ENCODE measurements at regions not wholly inside any gene's neighbourhood (a gene's known extent, or its start where the extent isn't known, plus 50 kb on each side); places are given as distances from the start of the nearest gene placed in this dataset.

DNA sequence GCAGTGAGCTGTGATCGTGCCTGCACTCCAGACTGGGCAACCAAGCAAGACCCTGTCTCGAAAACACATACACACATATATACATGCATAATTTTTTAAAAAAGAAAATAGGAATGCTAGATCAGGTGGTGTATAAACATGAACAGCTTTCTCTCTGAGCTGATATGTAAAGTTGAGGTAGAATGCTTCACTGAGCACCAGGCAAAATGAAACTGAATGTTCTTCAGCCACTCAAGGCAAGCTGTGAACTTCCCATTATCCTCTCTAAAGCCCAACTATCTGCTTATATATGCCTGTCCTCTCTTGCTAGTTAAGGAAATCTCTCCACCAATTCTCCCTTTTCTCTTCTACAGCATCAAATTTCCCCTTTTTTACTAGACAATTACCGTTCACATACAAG, 93.0 kb downstream of the NUF2 start:
- DNase-seq (ENCODE audit: low read depth, low spot score) (peak; percentile 23), ATAC-seq (peak; percentile 88), FAIRE-seq (peak; percentile 49)
- ChIA-PET RAD21 (ENCODE audit: unreplicated experiment) (interaction anchor here (0.7 to 1.0 kb wide), 2 partner anchors 1372 to 1659 kb away, joined by 3 read pairs; no protein-coding TSS in a partner anchor), CTCF (interaction anchor here (0.6 to 1.7 kb wide), 3 partner anchors 13 to 1373 kb away, joined by 3 read pairs; no protein-coding TSS in a partner anchor), SMC1A (ENCODE audit: uncharacterized antibody, unreplicated experiment) (interaction anchor here (0.9 to 1.0 kb wide), 2 partner anchors 9 to 1202 kb away, joined by 3 read pairs; no protein-coding TSS in a partner anchor), POLR2A (no interaction called here)
- no peaks in the 10 kb centered on the region for H3K79me2 ChIP-seq (ENCODE audit: control insufficient read depth, insufficient read depth, low read length)
- no peaks in the 10 kb centered on the region for H3K36me3 ChIP-seq (ENCODE audit: control insufficient read depth in 2 of 2, insufficient read depth in 2 of 2, low read length in 1 of 2)
- 0% methylated on average over 3 of the region's 3 CpGs for WGBS (ENCODE audit: insufficient coverage, insufficient replicate concordance, low lambda C conversion rate, missing lambda C conversion rate)
- H2AFZ ChIP-seq (ENCODE audit: control insufficient read depth, low read depth, low read length), result no peak overlapping the region
- no peak overlapping the region for H3K27ac ChIP-seq (ENCODE audit: control insufficient read depth, insufficient read depth)
- in situ Hi-C loops (cut with MboI), result loop anchor here (5.0 to 10.0 kb wide), 3 partner anchors 1200 to 1650 kb away; no protein-coding TSS in a partner anchor
- H3K4me1 ChIP-seq (ENCODE audit: control insufficient read depth, insufficient read depth, low read length), result peaks cover 10% of the 10 kb centered on the region
- H3K9me3 ChIP-seq (replicated peaks; ENCODE audit: control insufficient read depth, insufficient read depth, low read length), result no peaks in the 10 kb centered on the region
- intact Hi-C loops (cut with micrococcal nuclease; ENCODE audit: unreplicated experiment), result loop anchor here (5.0 kb wide), 2 partner anchors 1203 to 1658 kb away; no protein-coding TSS in a partner anchor
- no peaks in the 10 kb centered on the region for H3K27me3 ChIP-seq (replicated peaks in 1 of 2; ENCODE audit: control insufficient read depth in 2 of 2, insufficient read depth in 2 of 2, low read length in 1 of 2)
- no peak overlapping the region for H3K9ac ChIP-seq (ENCODE audit: control insufficient read depth, insufficient read depth, low read length)
- peak overlapping the region; percentile 67 for H3K4me2 ChIP-seq (ENCODE audit: control insufficient read depth, insufficient read depth)
- no peaks in the 10 kb centered on the region for H4K20me1 ChIP-seq (ENCODE audit: control insufficient read depth, insufficient read depth)
- H3K4me3 ChIP-seq, result no peak overlapping the region; the same call in 1 of the 2 replicates
- TF ChIP-seq TCF7 (IDR thresholded peaks at IDR 0.05; ENCODE audit: borderline replicate concordance) (no peak), POU2F2 (IDR thresholded peaks at IDR 0.05; ENCODE audit: borderline replicate concordance, low read depth, low read length) (0 out of 3 replicates have a peak, but pooled peaks have one; percentile 38)
- BruUV-seq (replicated peaks), result no TSS peak

DNA sequence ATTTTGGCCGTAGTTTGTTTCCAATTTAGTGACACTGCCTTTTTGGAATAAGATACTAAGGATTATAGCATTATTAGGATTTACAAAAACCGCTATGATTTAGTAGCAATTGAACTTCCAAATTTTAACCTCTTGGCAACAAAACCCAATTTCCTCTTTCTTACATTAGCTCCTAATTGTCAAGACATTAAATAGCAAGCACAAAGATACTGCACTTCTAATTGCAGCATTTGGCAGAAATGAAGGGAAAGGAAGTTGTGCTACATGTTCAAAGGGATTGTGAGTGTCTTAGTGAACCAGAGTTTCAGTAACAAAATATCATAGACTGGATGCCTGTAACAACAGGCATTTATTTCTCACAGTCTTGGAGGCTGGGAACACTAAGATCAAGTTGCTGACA, 99.9 kb downstream of the NUF2 start:
- TF ChIP-seq, protein P1, sequence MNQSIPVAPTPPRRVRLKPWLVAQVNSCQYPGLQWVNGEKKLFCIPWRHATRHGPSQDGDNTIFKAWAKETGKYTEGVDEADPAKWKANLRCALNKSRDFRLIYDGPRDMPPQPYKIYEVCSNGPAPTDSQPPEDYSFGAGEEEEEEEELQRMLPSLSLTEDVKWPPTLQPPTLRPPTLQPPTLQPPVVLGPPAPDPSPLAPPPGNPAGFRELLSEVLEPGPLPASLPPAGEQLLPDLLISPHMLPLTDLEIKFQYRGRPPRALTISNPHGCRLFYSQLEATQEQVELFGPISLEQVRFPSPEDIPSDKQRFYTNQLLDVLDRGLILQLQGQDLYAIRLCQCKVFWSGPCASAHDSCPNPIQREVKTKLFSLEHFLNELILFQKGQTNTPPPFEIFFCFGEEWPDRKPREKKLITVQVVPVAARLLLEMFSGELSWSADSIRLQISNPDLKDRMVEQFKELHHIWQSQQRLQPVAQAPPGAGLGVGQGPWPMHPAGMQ (IDR thresholded peaks at IDR 0.05; ENCODE audit: borderline replicate concordance), result no peak
- no peak for TF ChIP-seq SPI1 (IDR thresholded peaks at IDR 0.05; ENCODE audit: borderline replicate concordance, insufficient read depth, low read depth, low read length)
- CTCF ChIA-PET, result no interaction called here
- POLR2A ChIA-PET, result no interaction called here
- no TSS peak for BruUV-seq (replicated peaks)
- H3K4me2 ChIP-seq (ENCODE audit: control insufficient read depth, insufficient read depth), result no peak overlapping the region
- no peak overlapping the region for H3K9ac ChIP-seq (ENCODE audit: control insufficient read depth, insufficient read depth, low read length)
- intact Hi-C loops (cut with micrococcal nuclease; ENCODE audit: unreplicated experiment), result no loop called here
- FAIRE-seq (no peak), DNase-seq (ENCODE audit: low read depth, low spot score) (no peak), ATAC-seq (no peak)
- no peaks in the 10 kb centered on the region for H3K79me2 ChIP-seq (ENCODE audit: control insufficient read depth, insufficient read depth, low read length)
- H2AFZ ChIP-seq (ENCODE audit: control insufficient read depth, low read depth, low read length), result no peak overlapping the region
- H3K4me3 ChIP-seq, result no peak overlapping the region
- no peak overlapping the region for H3K27ac ChIP-seq (ENCODE audit: control insufficient read depth, insufficient read depth)
- in situ Hi-C loops (cut with MboI), result no loop called here
- 4% methylated on average over 2 of the region's 2 CpGs for WGBS (ENCODE audit: insufficient coverage, insufficient replicate concordance, low lambda C conversion rate, missing lambda C conversion rate)
- no peaks in the 10 kb centered on the region for H3K27me3 ChIP-seq (replicated peaks in 1 of 2; ENCODE audit: control insufficient read depth in 2 of 2, insufficient read depth in 2 of 2, low read length in 1 of 2)
- RAD21 ChIA-PET (ENCODE audit: unreplicated experiment), result no interaction called here
- no peaks in the 10 kb centered on the region for H3K9me3 ChIP-seq (replicated peaks; ENCODE audit: control insufficient read depth, insufficient read depth, low read length)
- no peaks in the 10 kb centered on the region for H3K4me1 ChIP-seq (ENCODE audit: control insufficient read depth, insufficient read depth, low read length)
- no peaks in the 10 kb centered on the region for H4K20me1 ChIP-seq (ENCODE audit: control insufficient read depth, insufficient read depth)
- SMC1A ChIA-PET (ENCODE audit: uncharacterized antibody, unreplicated experiment), result no interaction called here
- H3K36me3 ChIP-seq (ENCODE audit: control insufficient read depth in 2 of 2, insufficient read depth in 2 of 2, low read length in 1 of 2), result no peaks in the 10 kb centered on the region
